ENCODE measurements at regions not wholly inside any gene's neighbourhood (a gene's known extent, or its start where the extent isn't known, plus 50 kb on each side); places are given as distances from the start of the nearest gene placed in this dataset.

DNA sequence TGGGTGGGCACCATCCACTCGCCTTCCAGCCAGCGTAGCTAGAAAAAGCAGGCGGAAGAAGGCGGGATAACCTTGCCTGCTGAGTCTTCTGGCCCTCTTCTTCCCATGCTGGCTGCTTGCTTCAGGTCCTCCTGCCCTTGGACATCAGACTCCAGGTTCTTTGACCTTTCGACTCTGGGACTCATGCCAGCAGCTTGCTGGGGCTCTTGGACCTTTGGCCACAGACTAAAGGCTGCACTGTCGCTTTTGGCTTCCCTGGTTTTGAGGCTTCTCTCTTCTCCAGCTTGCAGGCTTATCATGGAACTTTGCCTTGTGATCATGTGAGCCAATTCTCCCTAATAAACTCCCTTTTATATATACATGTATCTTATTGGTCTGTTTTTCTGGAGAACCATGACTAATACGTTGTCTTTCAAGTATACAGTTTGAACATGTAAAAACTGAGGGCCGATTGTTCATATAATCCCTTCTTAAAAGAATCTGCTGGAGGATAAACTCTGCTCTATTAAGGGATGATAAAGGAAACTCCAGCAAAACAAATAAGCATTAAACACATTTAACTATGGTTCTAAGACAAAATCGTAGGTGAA is 116.6 kb upstream of the LCORL start:
- no CpG with 5 or more reads among the region's 9 CpGs for WGBS (ENCODE audit: extremely low coverage, insufficient read length, low lambda C conversion rate)
- no peak overlapping the region for H2BK5ac ChIP-seq (ENCODE audit: insufficient read length, low read length)

More for the DNA sequence above, 116.6 kb upstream of the LCORL start:
- Histone ChIP-seq H3K14ac (ENCODE audit: insufficient read depth, low read length) (no peak overlapping the region), H2BK20ac (ENCODE audit: low read depth, low read length, poor library complexity, severe bottlenecking) (no peak overlapping the region), H3K23ac (ENCODE audit: insufficient read length, low read depth, low read length) (no peak overlapping the region), H3K27ac (ENCODE audit: insufficient read length, low read depth, low read length) (no peak overlapping the region), H3K4ac (ENCODE audit: low read depth, low read length) (no peak overlapping the region), H3K9ac (ENCODE audit: extremely low read depth, insufficient read length, low read length) (no peak overlapping the region), H3T11ph (ENCODE audit: low read length) (no peak overlapping the region), H3K79me2 (ENCODE audit: insufficient read depth, low read length) (no peaks in the 10 kb centered on the region), H4K20me1 (ENCODE audit: control insufficient read depth, insufficient read depth, insufficient read length) (no peaks in the 10 kb centered on the region), H3K18ac (ENCODE audit: insufficient read length, low read depth, low read length) (no peak overlapping the region), H2BK12ac (ENCODE audit: insufficient read length, low read depth, low read length) (no peak overlapping the region), H2BK120ac (ENCODE audit: low read depth, low read length, poor library complexity, severe bottlenecking) (no peak overlapping the region), H2BK15ac (ENCODE audit: low read depth, low read length) (no peak overlapping the region), H3K23me2 (ENCODE audit: insufficient read length, low read depth, low read length, poor library complexity, severe bottlenecking) (no peaks in the 10 kb centered on the region), H4K8ac (replicated peaks; ENCODE audit: insufficient read length, low read depth, low read length) (no peak overlapping the region), H3K56ac (ENCODE audit: insufficient read length, low read depth, low read length) (no peak overlapping the region), H3K4me2 (ENCODE audit: insufficient read depth, insufficient read length, low read length) (no peak overlapping the region), H3K27me3 (ENCODE audit: insufficient read depth, low read length) (no peaks in the 10 kb centered on the region), H3K4me1 (ENCODE audit: insufficient read depth, low read length) (no peaks in the 10 kb centered on the region), H3K79me1 (ENCODE audit: insufficient read depth, low read depth, low read length, poor library complexity, severe bottlenecking) (no peaks in the 10 kb centered on the region), H2AK5ac (ENCODE audit: insufficient read length, low read length) (no peak overlapping the region), H4K5ac (ENCODE audit: insufficient read length, low read depth, low read length) (no peak overlapping the region), H3K9me3 (ENCODE audit: control insufficient read depth, low read depth, low read length) (no peaks in the 10 kb centered on the region), H4K91ac (ENCODE audit: insufficient read length, low read depth, low read length) (no peak overlapping the region), H2AFZ (ENCODE audit: low read length) (no peak overlapping the region)
- Mint-ChIP-seq H3K27me3 (ENCODE audit: low read depth) (no peaks in the 10 kb centered on the region), H3K4me3 (no peak overlapping the region), H3K36me3 (ENCODE audit: insufficient read depth in 1 of 3, low read depth in 3 of 3) (peaks cover 0 to 2% (median 0%) of the 10 kb centered on the region in 3 experiments; a peak in 1 of 7 replicates), H3K9me3 (peaks cover 0 to 6% of the 10 kb centered on the region in 2 experiments; a peak in 3 of 5 replicates), H3K27ac (no peak overlapping the region), H3K4me1 (no peaks in the 10 kb centered on the region)
- no peak for DNase-seq
- TF ChIP-seq, protein P1, sequence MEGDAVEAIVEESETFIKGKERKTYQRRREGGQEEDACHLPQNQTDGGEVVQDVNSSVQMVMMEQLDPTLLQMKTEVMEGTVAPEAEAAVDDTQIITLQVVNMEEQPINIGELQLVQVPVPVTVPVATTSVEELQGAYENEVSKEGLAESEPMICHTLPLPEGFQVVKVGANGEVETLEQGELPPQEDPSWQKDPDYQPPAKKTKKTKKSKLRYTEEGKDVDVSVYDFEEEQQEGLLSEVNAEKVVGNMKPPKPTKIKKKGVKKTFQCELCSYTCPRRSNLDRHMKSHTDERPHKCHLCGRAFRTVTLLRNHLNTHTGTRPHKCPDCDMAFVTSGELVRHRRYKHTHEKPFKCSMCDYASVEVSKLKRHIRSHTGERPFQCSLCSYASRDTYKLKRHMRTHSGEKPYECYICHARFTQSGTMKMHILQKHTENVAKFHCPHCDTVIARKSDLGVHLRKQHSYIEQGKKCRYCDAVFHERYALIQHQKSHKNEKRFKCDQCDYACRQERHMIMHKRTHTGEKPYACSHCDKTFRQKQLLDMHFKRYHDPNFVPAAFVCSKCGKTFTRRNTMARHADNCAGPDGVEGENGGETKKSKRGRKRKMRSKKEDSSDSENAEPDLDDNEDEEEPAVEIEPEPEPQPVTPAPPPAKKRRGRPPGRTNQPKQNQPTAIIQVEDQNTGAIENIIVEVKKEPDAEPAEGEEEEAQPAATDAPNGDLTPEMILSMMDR (conservative IDR thresholded peaks at IDR 0.05), result no peak
